ENCODE measurements at regions not wholly inside any gene's neighbourhood (a gene's known extent, or its start where the extent isn't known, plus 50 kb on each side); places are given as distances from the start of the nearest gene placed in this dataset.

GRCh38 chr4:46491455-46491854 is 101.5 kb upstream of the GABRA2 start:
- H3K4me3 ChIP-seq (ENCODE audit: low read depth, low read length), result no peak overlapping the region
- TF ChIP-seq, protein P1, sequence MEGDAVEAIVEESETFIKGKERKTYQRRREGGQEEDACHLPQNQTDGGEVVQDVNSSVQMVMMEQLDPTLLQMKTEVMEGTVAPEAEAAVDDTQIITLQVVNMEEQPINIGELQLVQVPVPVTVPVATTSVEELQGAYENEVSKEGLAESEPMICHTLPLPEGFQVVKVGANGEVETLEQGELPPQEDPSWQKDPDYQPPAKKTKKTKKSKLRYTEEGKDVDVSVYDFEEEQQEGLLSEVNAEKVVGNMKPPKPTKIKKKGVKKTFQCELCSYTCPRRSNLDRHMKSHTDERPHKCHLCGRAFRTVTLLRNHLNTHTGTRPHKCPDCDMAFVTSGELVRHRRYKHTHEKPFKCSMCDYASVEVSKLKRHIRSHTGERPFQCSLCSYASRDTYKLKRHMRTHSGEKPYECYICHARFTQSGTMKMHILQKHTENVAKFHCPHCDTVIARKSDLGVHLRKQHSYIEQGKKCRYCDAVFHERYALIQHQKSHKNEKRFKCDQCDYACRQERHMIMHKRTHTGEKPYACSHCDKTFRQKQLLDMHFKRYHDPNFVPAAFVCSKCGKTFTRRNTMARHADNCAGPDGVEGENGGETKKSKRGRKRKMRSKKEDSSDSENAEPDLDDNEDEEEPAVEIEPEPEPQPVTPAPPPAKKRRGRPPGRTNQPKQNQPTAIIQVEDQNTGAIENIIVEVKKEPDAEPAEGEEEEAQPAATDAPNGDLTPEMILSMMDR (conservative IDR thresholded peaks at IDR 0.05; ENCODE audit: low read depth, low read length), result no peak
- DNase-seq (ENCODE audit: low read depth), result no peak

DNA sequence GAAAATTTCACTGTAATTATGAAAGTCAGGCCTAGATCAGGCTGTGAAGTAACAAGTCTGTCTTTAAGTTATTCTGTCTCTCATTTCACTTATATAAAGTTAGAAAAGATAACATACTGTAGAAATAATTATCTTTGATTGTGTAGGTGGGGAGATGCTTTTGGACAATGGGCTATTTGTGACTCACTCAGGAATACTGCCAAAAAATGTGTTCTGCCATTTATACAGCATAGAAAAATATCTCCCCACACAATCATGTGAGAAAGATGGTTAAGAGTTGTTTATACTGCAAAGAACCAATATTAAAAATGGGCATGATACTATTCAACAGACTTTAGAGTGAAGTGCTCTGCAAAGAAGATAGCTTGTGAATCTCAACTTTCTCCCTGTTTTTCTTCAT is 95.0 kb upstream of the GABRA2 start:
- TF ChIP-seq, protein P1 (conservative IDR thresholded peaks at IDR 0.05; ENCODE audit: low read depth, low read length), result no peak
- no peak overlapping the region for H3K4me3 ChIP-seq (ENCODE audit: low read depth, low read length)
- DNase-seq (ENCODE audit: low read depth), result peak; percentile 14

GRCh38 chr4:46462733-46463132 is 72.8 kb upstream of the GABRA2 start:
- TF ChIP-seq, protein P1 (conservative IDR thresholded peaks at IDR 0.05; ENCODE audit: low read depth, low read length), result no peak
- no peak overlapping the region for H3K4me3 ChIP-seq (ENCODE audit: low read depth, low read length)
- no peak for DNase-seq (ENCODE audit: low read depth)

GRCh38 chr4:46459308-46459707 is 69.4 kb upstream of the GABRA2 start:
- H3K4me3 ChIP-seq (ENCODE audit: low read depth, low read length), result no peak overlapping the region
- DNase-seq (ENCODE audit: low read depth), result no peak
- TF ChIP-seq, protein P1 (conservative IDR thresholded peaks at IDR 0.05; ENCODE audit: low read depth, low read length), result no peak

DNA sequence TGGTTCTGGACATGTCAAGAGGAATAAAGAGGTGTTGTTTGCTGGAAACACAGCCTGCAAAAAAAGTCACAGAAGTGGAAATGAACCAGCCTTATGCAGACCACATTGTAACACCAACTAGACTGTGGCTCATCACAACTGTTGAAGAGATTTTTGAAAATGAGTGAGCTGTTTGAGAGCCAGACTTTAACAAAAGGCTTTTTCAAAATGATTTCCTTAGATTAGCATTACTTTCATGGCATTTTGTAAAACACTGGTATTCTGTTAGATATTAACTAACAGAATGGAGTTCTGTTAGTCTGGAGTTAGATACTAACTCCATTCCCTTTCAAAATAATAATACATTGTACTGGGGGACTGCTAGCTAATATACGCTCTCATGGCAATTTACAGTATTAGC is 60.6 kb upstream of the GABRA2 start:
- TF ChIP-seq, protein P1 (conservative IDR thresholded peaks at IDR 0.05; ENCODE audit: low read depth, low read length), result no peak
- no peak for DNase-seq (ENCODE audit: low read depth)

GRCh38 chr4:46445710-46446314 is 55.9 kb upstream of the GABRA2 start:
- H3K4me3 ChIP-seq (ENCODE audit: low read depth, low read length), result no peak overlapping the region
- TF ChIP-seq, protein P1 (conservative IDR thresholded peaks at IDR 0.05; ENCODE audit: low read depth, low read length), result no peak
- peak; percentile 29 for DNase-seq (ENCODE audit: low read depth)

More for the DNA sequence above, 60.6 kb upstream of the GABRA2 start:
- no peak overlapping the region for H3K4me3 ChIP-seq (ENCODE audit: low read depth, low read length)

- TF ChIP-seq, protein P1 (conservative IDR thresholded peaks at IDR 0.05; ENCODE audit: low read depth, low read length), result no peak
- H3K4me3 ChIP-seq (ENCODE audit: low read depth, low read length), result no peak overlapping the region
- peak; percentile 52 for DNase-seq (ENCODE audit: low read depth)
Measured at GRCh38 chr4:46444318-46445000, 54.5 kb upstream of the GABRA2 start.

All from choroid plexus epithelial cell (primary cell).